Caco-2 (cell line): ENCODE measurements at regions not wholly inside any gene's neighbourhood (a gene's known extent, or its start where the extent isn't known, plus 50 kb on each side); places are given as distances from the start of the nearest gene placed in this dataset.

Source experiments
- BruUV-seq: library from RNA; stranded (reverse); fragments of 400-500 nt; replicated peaks from 2 replicates; lab custom pipeline; 2021; lab: Mats Ljungman, UMichigan
- CTCF ChIA-PET: fragments of 300-600 bp; sonication (Branson Sonifier 250); formaldehyde crosslinking; loops from one replicate; lab custom pipeline; 2022; ENCODE audit warnings: antibody characterized with exemption; lab: Charles Lee
- POLR2A ChIA-PET: fragments of 300-600 bp; sonication (Branson Sonifier 250); formaldehyde crosslinking; loops from one replicate; lab custom pipeline; 2022; ENCODE audit warnings: antibody characterized with exemption; lab: Charles Lee
- DNase-seq, 2 experiments: peaks; one replicate each; pipeline versions ENCODE4 v3.0.0 to v3.0.0-alpha.2; 2020 to 2022
- H3K27me3 ChIP-seq: replicated peaks from 2 replicates; pipeline ENCODE4 v1.6.0; 2011; ENCODE audit warnings: low read length; ENCODE audit not compliant: control insufficient read depth, insufficient read depth
- H3K36me3 ChIP-seq: 2 replicates; pipeline ENCODE4 v1.5.1; 2011; ENCODE audit warnings: low read length; ENCODE audit not compliant: control insufficient read depth, insufficient read depth
- H3K4me1 ChIP-seq: fragments of 250-450 bp; sonication (Bioruptor Pico); 2 replicates; pipeline ENCODE4 v1.5.1; 2020; ENCODE audit warnings: mild to moderate bottlenecking
- H3K4me3 ChIP-seq: 2 replicates; pipeline ENCODE4 v1.5.1; 2011; ENCODE audit warnings: low read depth, mild to moderate bottlenecking, control low read depth, low read length
- H3K9me3 ChIP-seq: fragments of 250-450 bp; sonication (Bioruptor Pico); 2 replicates; pipeline ENCODE4 v1.5.1; 2020; ENCODE audit warnings: mild to moderate bottlenecking, moderate library complexity
- H3K27ac Mint-ChIP-seq: one replicate; pipeline ENCODE4 v1.8.0; 2022; ENCODE audit warnings: mixed read lengths; ENCODE audit not compliant: unreplicated experiment
- H3K27me3 Mint-ChIP-seq: one replicate; pipeline ENCODE4 v1.8.0; 2022; ENCODE audit warnings: mixed read lengths; ENCODE audit not compliant: insufficient read depth, unreplicated experiment
- H3K36me3 Mint-ChIP-seq: one replicate; pipeline ENCODE4 v1.8.0; 2022; ENCODE audit warnings: mild to moderate bottlenecking, mixed read lengths; ENCODE audit not compliant: insufficient read depth, unreplicated experiment
- H3K4me1 Mint-ChIP-seq: one replicate; pipeline ENCODE4 v1.8.0; 2022; ENCODE audit warnings: low read depth, mixed read lengths; ENCODE audit not compliant: unreplicated experiment
- H3K4me3 Mint-ChIP-seq: one replicate; pipeline ENCODE4 v1.8.0; 2022; ENCODE audit warnings: mild to moderate bottlenecking, moderate library complexity, mixed read lengths; ENCODE audit not compliant: unreplicated experiment
- H3K9me3 Mint-ChIP-seq: one replicate; pipeline ENCODE4 v1.8.0; 2022; ENCODE audit warnings: mixed read lengths; ENCODE audit not compliant: unreplicated experiment
- intact Hi-C: fragments of 100-400 bp; cut with micrococcal nuclease; formaldehyde crosslinking; loops from one replicate; pipeline ENCODE4 v1.10.0; 2022; ENCODE audit not compliant: unreplicated experiment
- TF ChIP-seq, protein P1 (sequence below), 2 experiments: fragments of 200-600 bp in 1 of 2; IDR thresholded peaks; 1 replicate in 1 of 2; 2 replicates in 1 of 2; pipeline versions ENCODE4 v1.5.1 to v1.8.0; 2011 to 2022; ENCODE audit warnings: antibody characterized with exemption in 1 of 2, control low read depth in 1 of 2, inconsistent platforms in 1 of 2, low read depth in 1 of 2, low read length in 1 of 2, mild to moderate bottlenecking in 1 of 2, moderate library complexity in 1 of 2; ENCODE audit not compliant: insufficient read depth in 1 of 2, severe bottlenecking in 1 of 2, unreplicated experiment in 1 of 2

DNA sequence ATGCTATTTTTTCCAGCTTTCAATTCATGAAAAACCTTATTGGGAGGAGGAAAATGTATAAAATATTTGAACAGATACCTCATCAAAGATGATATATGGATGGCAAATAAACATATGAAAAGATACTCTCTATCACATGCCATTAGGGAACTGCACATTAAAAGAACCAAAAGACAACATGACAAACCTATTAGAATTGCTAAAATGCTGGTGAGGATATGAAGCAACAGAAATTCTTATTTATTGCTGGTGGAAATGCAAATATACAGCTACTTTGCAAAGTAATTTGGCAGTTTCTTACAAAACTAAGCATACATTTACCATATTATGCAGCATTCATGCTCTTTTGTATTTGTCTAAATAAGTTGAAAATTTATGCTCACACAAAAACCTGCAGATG lies 1783.9 kb upstream of the PCDH20 start:
- Histone ChIP-seq H3K36me3 (no peaks in the 10 kb centered on the region), H3K9me3 (no peaks in the 10 kb centered on the region), H3K27me3 (no peaks in the 10 kb centered on the region), H3K4me3 (no peak overlapping the region), H3K4me1 (no peaks in the 10 kb centered on the region)
- ChIA-PET CTCF (no interaction called here), POLR2A (no interaction called here)
- no peak for DNase-seq
- no TSS peak for BruUV-seq
- Mint-ChIP-seq H3K36me3 (no peaks in the 10 kb centered on the region), H3K4me1 (no peaks in the 10 kb centered on the region), H3K4me3 (no peak overlapping the region), H3K27ac (no peak overlapping the region), H3K27me3 (no peaks in the 10 kb centered on the region), H3K9me3 (no peaks in the 10 kb centered on the region)
- intact Hi-C loops, result no loop called here
- TF ChIP-seq, protein P1, sequence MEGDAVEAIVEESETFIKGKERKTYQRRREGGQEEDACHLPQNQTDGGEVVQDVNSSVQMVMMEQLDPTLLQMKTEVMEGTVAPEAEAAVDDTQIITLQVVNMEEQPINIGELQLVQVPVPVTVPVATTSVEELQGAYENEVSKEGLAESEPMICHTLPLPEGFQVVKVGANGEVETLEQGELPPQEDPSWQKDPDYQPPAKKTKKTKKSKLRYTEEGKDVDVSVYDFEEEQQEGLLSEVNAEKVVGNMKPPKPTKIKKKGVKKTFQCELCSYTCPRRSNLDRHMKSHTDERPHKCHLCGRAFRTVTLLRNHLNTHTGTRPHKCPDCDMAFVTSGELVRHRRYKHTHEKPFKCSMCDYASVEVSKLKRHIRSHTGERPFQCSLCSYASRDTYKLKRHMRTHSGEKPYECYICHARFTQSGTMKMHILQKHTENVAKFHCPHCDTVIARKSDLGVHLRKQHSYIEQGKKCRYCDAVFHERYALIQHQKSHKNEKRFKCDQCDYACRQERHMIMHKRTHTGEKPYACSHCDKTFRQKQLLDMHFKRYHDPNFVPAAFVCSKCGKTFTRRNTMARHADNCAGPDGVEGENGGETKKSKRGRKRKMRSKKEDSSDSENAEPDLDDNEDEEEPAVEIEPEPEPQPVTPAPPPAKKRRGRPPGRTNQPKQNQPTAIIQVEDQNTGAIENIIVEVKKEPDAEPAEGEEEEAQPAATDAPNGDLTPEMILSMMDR (IDR thresholded peaks at IDR 0.05; ENCODE audit: insufficient read depth in 1 of 2, low read depth in 1 of 2, low read length in 1 of 2, severe bottlenecking in 1 of 2, unreplicated experiment in 1 of 2), result no peak

DNA sequence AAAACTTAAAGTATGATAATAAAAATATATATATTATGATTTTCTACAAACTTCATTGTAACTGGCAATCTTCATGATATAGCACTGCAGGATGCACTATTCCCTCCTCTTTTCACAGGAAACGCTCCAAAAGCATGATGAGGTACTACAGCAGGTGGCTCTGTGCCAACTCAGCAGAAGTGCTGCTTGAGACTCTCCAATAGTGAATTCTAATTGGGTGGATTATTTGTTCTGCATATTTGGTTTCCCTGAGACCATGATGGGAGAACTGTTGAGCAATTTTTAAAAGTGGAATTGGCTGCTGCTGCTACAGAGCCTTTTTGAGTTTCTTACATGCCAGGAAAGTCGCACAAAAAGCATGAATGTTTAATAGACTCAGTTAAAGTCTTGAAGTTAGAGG lies 1782.4 kb upstream of the PCDH20 start:
- no peak overlapping the region for H3K4me3 ChIP-seq
- no peaks in the 10 kb centered on the region for H3K36me3 ChIP-seq
- Mint-ChIP-seq H3K4me1 (no peaks in the 10 kb centered on the region), H3K4me3 (no peak overlapping the region), H3K9me3 (no peaks in the 10 kb centered on the region), H3K27ac (no peak overlapping the region), H3K36me3 (no peaks in the 10 kb centered on the region), H3K27me3 (no peaks in the 10 kb centered on the region)
- intact Hi-C loops, result no loop called here
- ChIA-PET POLR2A (no interaction called here), CTCF (no interaction called here)
- DNase-seq, result no peak
- BruUV-seq, result no TSS peak
- H3K27me3 ChIP-seq, result no peaks in the 10 kb centered on the region
- TF ChIP-seq, protein P1 (IDR thresholded peaks at IDR 0.05; ENCODE audit: insufficient read depth in 1 of 2, low read depth in 1 of 2, low read length in 1 of 2, severe bottlenecking in 1 of 2, unreplicated experiment in 1 of 2), result no peak
- H3K9me3 ChIP-seq, result no peaks in the 10 kb centered on the region
- H3K4me1 ChIP-seq, result no peaks in the 10 kb centered on the region

DNA sequence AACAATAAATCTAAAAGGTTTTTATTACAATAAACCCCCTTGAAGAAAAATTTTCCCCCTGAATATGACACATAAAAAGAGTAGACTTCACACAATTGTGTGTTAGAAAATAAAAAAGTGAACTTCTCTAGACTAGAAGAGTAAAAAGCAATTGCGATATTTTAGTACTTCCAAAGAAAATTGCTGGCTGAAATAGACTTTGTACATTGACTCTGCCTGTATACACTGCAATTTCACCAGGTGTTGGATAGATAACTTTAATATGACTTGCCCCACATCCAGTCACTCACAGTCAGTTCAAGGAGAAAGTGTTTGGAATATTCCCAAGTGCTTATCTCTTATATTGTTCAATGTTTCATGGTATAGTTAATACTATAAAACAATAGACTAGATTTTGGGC lies 1780.1 kb upstream of the PCDH20 start:
- Histone ChIP-seq H3K4me3 (no peak overlapping the region), H3K4me1 (no peaks in the 10 kb centered on the region), H3K36me3 (no peaks in the 10 kb centered on the region), H3K9me3 (no peaks in the 10 kb centered on the region), H3K27me3 (no peaks in the 10 kb centered on the region)
- no peaks in the 10 kb centered on the region for H3K27me3 Mint-ChIP-seq
- intact Hi-C loops, result no loop called here
- no peak for DNase-seq
- H3K9me3 Mint-ChIP-seq, result no peaks in the 10 kb centered on the region
- no TSS peak for BruUV-seq
- TF ChIP-seq, protein P1 (IDR thresholded peaks at IDR 0.05; ENCODE audit: insufficient read depth in 1 of 2, low read depth in 1 of 2, low read length in 1 of 2, severe bottlenecking in 1 of 2, unreplicated experiment in 1 of 2), result no peak
- H3K27ac Mint-ChIP-seq, result no peak overlapping the region
- CTCF ChIA-PET, result no interaction called here
- H3K4me1 Mint-ChIP-seq, result no peaks in the 10 kb centered on the region
- POLR2A ChIA-PET, result no interaction called here
- no peak overlapping the region for H3K4me3 Mint-ChIP-seq
- H3K36me3 Mint-ChIP-seq, result no peaks in the 10 kb centered on the region
